Tibial nerve (tissue), 4 donors: ENCODE measurements at regions not wholly inside any gene's neighbourhood (a gene's known extent, or its start where the extent isn't known, plus 50 kb on each side); places are given as distances from the start of the nearest gene placed in this dataset.
A peak's percentile ranks its signal among the peaks of the same experiment; 100 is the strongest.
"Not testable (repeated sequence)": the region's sequence is repeated elsewhere in the genome, so short reads cannot be mapped to it uniquely, and the experiment has no call there.

Source experiments
- DNase-seq, 2 donors: peaks; one replicate each; pipeline ENCODE4 v3.0.0-alpha.2; 2019; ENCODE audit warnings: low spot score in 2 of 2
- H3K27ac ChIP-seq, 4 donors: fragments of 200-600 bp; sonication (generic) in 3 of 4; one replicate each; pipeline ENCODE4 v1.5.1; 2017 to 2019; ENCODE audit warnings: mild to moderate bottlenecking in 1 of 4
- H3K27me3 ChIP-seq, 2 donors: fragments of 200-600 bp; sonication (generic) in 1 of 2; one replicate each; pipeline versions ENCODE4 v1.5.1 to v1.6.0; 2017 to 2019
- H3K36me3 ChIP-seq, 3 donors: fragments of 200-600 bp; sonication (generic); one replicate each; pipeline ENCODE4 v1.5.1; 2018 to 2019
- H3K4me1 ChIP-seq, 4 donors: fragments of 200-600 bp; sonication (generic) in 3 of 4; one replicate each; pipeline ENCODE4 v1.5.1; 2017 to 2019
- H3K4me3 ChIP-seq, 4 donors: fragments of 200-600 bp; sonication (generic) in 3 of 4; one replicate each; pipeline ENCODE4 v1.5.1; 2017 to 2019; ENCODE audit warnings: mild to moderate bottlenecking in 1 of 4, moderate library complexity in 1 of 4
- H3K9me3 ChIP-seq, 4 donors: fragments of 200-600 bp; sonication (generic) in 3 of 4; one replicate each; pipeline ENCODE4 v1.5.1; 2017 to 2019
- CTCF ChIP-seq, 5 experiments: fragments of 200-600 bp in 3 of 5; fragments of 450-650 bp in 2 of 5; sonication (generic) in 3 of 5; IDR thresholded peaks; one replicate each; pipeline ENCODE4 v1.5.1; 2016 to 2019; ENCODE audit warnings: antibody characterized with exemption in 5 of 5, mild to moderate bottlenecking in 3 of 5, moderate library complexity in 2 of 5
- EP300 ChIP-seq, 2 donors: sonication (generic); formaldehyde crosslinking; IDR thresholded peaks; one replicate each; pipeline ENCODE4 v1.6.1; 2017; ENCODE audit warnings: antibody characterized with exemption in 2 of 2, mild to moderate bottlenecking in 1 of 2
- POLR2A ChIP-seq, 2 donors: fragments of 450-650 bp; IDR thresholded peaks; one replicate each; pipeline ENCODE4 v1.6.1; 2017; ENCODE audit warnings: antibody characterized with exemption in 2 of 2, mild to moderate bottlenecking in 2 of 2, moderate library complexity in 2 of 2
- WGBS, 2 donors: methylation state at CpG; one replicate each; pipeline ENCODE4 v1.1.5; 2018; 5-methylcytosine and 5-hydroxymethylcytosine counted together

- Histone ChIP-seq H3K4me1 (no peaks in the 10 kb centered on the region), H3K36me3 (no peaks in the 10 kb centered on the region), H3K27ac (no peak overlapping the region), H3K27me3 (no peaks in the 10 kb centered on the region), H3K9me3 (no peaks in the 10 kb centered on the region), H3K4me3 (no peak overlapping the region)
- TF ChIP-seq CTCF (IDR thresholded peaks at IDR 0.05), result no peak
- TF ChIP-seq POLR2A (IDR thresholded peaks at IDR 0.05), result no peak
- TF ChIP-seq EP300 (IDR thresholded peaks at IDR 0.05), result no peak
- no peak for DNase-seq
- 74 to 77% methylated on average over 9 of the region's 9 CpGs for WGBS, 2 donors
These were observed 985.4 kb downstream of the TMEM121 start for GRCh38 chr14:106511800-106512198.

GRCh38 chr14:106513302-106513701 is 986.9 kb downstream of the TMEM121 start:
- H3K36me3 ChIP-seq, result no peaks in the 10 kb centered on the region
- no peaks in the 10 kb centered on the region for H3K9me3 ChIP-seq
- WGBS, 2 donors, result 38 to 69% methylated on average over 3 of the region's 3 CpGs
- H3K27ac ChIP-seq, result no peak overlapping the region
- H3K27me3 ChIP-seq, result no peaks in the 10 kb centered on the region
- DNase-seq, result no peak
- TF ChIP-seq CTCF (IDR thresholded peaks at IDR 0.05) (no peak), EP300 (IDR thresholded peaks at IDR 0.05) (no peak), POLR2A (IDR thresholded peaks at IDR 0.05) (no peak)
- H3K4me1 ChIP-seq, result no peaks in the 10 kb centered on the region
- H3K4me3 ChIP-seq, result no peak overlapping the region

- Histone ChIP-seq H3K4me3 (no peak overlapping the region), H3K27me3 (no peaks in the 10 kb centered on the region), H3K4me1 (no peaks in the 10 kb centered on the region), H3K9me3 (no peaks in the 10 kb centered on the region), H3K27ac (no peak overlapping the region), H3K36me3 (no peaks in the 10 kb centered on the region)
- TF ChIP-seq CTCF (IDR thresholded peaks at IDR 0.05) (peak in 1 of 5 experiments; percentile 47), POLR2A (IDR thresholded peaks at IDR 0.05) (no peak), EP300 (IDR thresholded peaks at IDR 0.05) (no peak)
- DNase-seq, result peak in 1 of 2 donors; percentile 19
- 57 to 58% methylated on average over 10 to 11 of the region's 11 CpGs for WGBS, 2 donors
These were observed 991.9 kb downstream of the TMEM121 start for GRCh38 chr14:106518054-106518943.

- not testable (repeated sequence) for H3K27ac ChIP-seq, H3K4me1 ChIP-seq, H3K4me3 ChIP-seq, H3K27me3 ChIP-seq, H3K9me3 ChIP-seq, DNase-seq, H3K36me3 ChIP-seq
- 55 to 73% methylated on average over 1 of the region's 1 CpG for WGBS, 2 donors
These were observed 995.7 kb downstream of the TMEM121 start for GRCh38 chr14:106522118-106522517.

GRCh38 chr14:106522990-106523389 is 996.6 kb downstream of the TMEM121 start:
- Histone ChIP-seq H3K36me3 (no peaks in the 10 kb centered on the region), H3K9me3 (no peaks in the 10 kb centered on the region), H3K27me3 (no peaks in the 10 kb centered on the region), H3K27ac (no peak overlapping the region), H3K4me1 (no peaks in the 10 kb centered on the region), H3K4me3 (no peak overlapping the region)
- no peak for TF ChIP-seq EP300 (IDR thresholded peaks at IDR 0.05)
- TF ChIP-seq CTCF (IDR thresholded peaks at IDR 0.05), result no peak
- TF ChIP-seq POLR2A (IDR thresholded peaks at IDR 0.05), result no peak
- 4 to 21% methylated on average over 2 of the region's 2 CpGs for WGBS, 2 donors
- no peak for DNase-seq
